HG02973 (cell line): ENCODE measurements at regions not wholly inside any gene's neighbourhood (a gene's known extent, or its start where the extent isn't known, plus 50 kb on each side); places are given as distances from the start of the nearest gene placed in this dataset.
A peak's percentile ranks its signal among the peaks of the same experiment; 100 is the strongest.
"Not testable (repeated sequence)": the region's sequence is repeated elsewhere in the genome, so short reads cannot be mapped to it uniquely, and the experiment has no call there.

Experiments used
- ATAC-seq: cut with Tn5 transposase; IDR thresholded peaks from one replicate; pipeline ENCODE4 v1.9.1; 2021; ENCODE audit warnings: moderate library complexity; ENCODE audit not compliant: unreplicated experiment

- no peak for ATAC-seq
These were observed 117.6 kb downstream of the MRPL39 start for GRCh38 chr21:25489673-25490072.

- ATAC-seq: peak; percentile 73
These were observed 120.2 kb downstream of the MRPL39 start for GRCh38 chr21:25487046-25487594.

GRCh38 chr21:25485914-25486313, 121.4 kb downstream of the MRPL39 start:
- no peak for ATAC-seq

GRCh38 chr21:25467896-25468295, 139.4 kb downstream of the MRPL39 start:
- no peak for ATAC-seq

GRCh38 chr21:25467071-25467470, 140.2 kb downstream of the MRPL39 start:
- ATAC-seq: not testable (repeated sequence)

- ATAC-seq: no peak
These were observed 140.8 kb downstream of the MRPL39 start for GRCh38 chr21:25466470-25466869.

GRCh38 chr21:25465263-25465662, 142.0 kb downstream of the MRPL39 start:
- ATAC-seq: no peak

GRCh38 chr21:25464275-25464674, 143.0 kb downstream of the MRPL39 start:
- ATAC-seq: peak; percentile 64

GRCh38 chr21:25462517-25462971, 144.7 kb downstream of the MRPL39 start:
- peak; percentile 55 for ATAC-seq

GRCh38 chr21:25461725-25462124, 145.6 kb downstream of the MRPL39 start:
- no peak for ATAC-seq

- no peak for ATAC-seq
These were observed 147.3 kb downstream of the MRPL39 start for GRCh38 chr21:25459993-25460392.

- no peak for ATAC-seq
These were observed 147.9 kb downstream of the MRPL39 start for GRCh38 chr21:25459365-25459764.

- no peak for ATAC-seq
These were observed 148.8 kb downstream of the MRPL39 start for GRCh38 chr21:25458484-25458883.

- no peak for ATAC-seq
These were observed 149.3 kb downstream of the MRPL39 start for GRCh38 chr21:25457946-25458345.

GRCh38 chr21:25457411-25457810, 149.9 kb downstream of the MRPL39 start:
- ATAC-seq: peak; percentile 47

GRCh38 chr21:25456672-25457071, 150.6 kb downstream of the MRPL39 start:
- ATAC-seq: peak; percentile 52

- no peak for ATAC-seq
These were observed 153.8 kb downstream of the MRPL39 start for GRCh38 chr21:25453524-25453923.

GRCh38 chr21:25449950-25450349, 157.3 kb downstream of the MRPL39 start:
- no peak for ATAC-seq

GRCh38 chr21:25441835-25442234, 165.4 kb downstream of the MRPL39 start:
- ATAC-seq: no peak

- ATAC-seq: not testable (repeated sequence)
These were observed 169.8 kb downstream of the MRPL39 start for GRCh38 chr21:25437465-25437864.

GRCh38 chr21:25428537-25428936, 178.7 kb downstream of the MRPL39 start:
- peak; percentile 58 for ATAC-seq

GRCh38 chr21:25427828-25428227, 179.5 kb downstream of the MRPL39 start:
- no peak for ATAC-seq

- no peak for ATAC-seq
These were observed 180.7 kb downstream of the MRPL39 start for GRCh38 chr21:25426580-25426979.
